ENCODE measurements at regions not wholly inside any gene's neighbourhood (a gene's known extent, or its start where the extent isn't known, plus 50 kb on each side); places are given as distances from the start of the nearest gene placed in this dataset.
A peak's percentile ranks its signal among the peaks of the same experiment; 100 is the strongest.

DNA sequence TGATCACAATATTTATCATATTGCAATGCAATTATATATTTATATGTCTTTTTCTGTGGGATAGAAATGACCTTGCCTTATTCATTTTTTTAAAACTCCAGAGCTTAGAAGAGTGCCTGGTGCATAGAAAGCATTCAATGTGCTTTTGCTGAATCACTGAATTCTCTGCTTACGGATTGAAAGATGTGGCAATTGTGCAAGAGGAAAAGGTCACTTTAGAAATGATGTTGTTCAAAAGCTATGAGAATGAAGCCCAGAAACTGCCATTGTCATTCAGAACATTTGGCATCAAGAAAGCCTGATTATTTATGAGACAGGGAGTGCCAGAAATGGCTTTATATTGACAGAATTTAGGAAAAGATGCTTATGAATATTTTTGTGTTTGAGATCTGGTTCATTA lies 678.6 kb upstream of the CDH2 start:
- no peak for FAIRE-seq
- Histone ChIP-seq H3K9me3 (no peaks in the 10 kb centered on the region), H3K4me3 (no peak overlapping the region), H3K4me2 (peak overlapping the region; percentile 14; the same call in 1 of the 3 replicates), H3K27ac (no peak overlapping the region), H3K4me1 (peaks cover 2% of the 10 kb centered on the region; the same call in 1 of the 3 replicates)
- ChIA-PET POLR2A (no interaction called here), CTCF (no interaction called here)
- peak in 1 of 2 experiments; percentile 5 for DNase-seq (ENCODE audit: low read depth in 1 of 2, low spot score in 1 of 2)
- peak; percentile 11 for TF ChIP-seq MAFK (IDR thresholded peaks at IDR 0.05; ENCODE audit: partially characterized antibody)
- no peak for TF ChIP-seq EHMT2 (IDR thresholded peaks at IDR 0.05; ENCODE audit: low read depth)
- no peak for TF ChIP-seq NPAS2 (CRISPR knock-in tag; IDR thresholded peaks at IDR 0.05; ENCODE audit: borderline replicate concordance)
- peak in 1 of 2 experiments; percentile 39; a peak in 1 of 4 replicates for TF ChIP-seq CEBPB (IDR thresholded peaks at IDR 0.05)
- 14% methylated on average over 1 of the region's 1 CpG for WGBS (ENCODE audit: missing lambda C conversion rate)
- no peak for ATAC-seq

DNA sequence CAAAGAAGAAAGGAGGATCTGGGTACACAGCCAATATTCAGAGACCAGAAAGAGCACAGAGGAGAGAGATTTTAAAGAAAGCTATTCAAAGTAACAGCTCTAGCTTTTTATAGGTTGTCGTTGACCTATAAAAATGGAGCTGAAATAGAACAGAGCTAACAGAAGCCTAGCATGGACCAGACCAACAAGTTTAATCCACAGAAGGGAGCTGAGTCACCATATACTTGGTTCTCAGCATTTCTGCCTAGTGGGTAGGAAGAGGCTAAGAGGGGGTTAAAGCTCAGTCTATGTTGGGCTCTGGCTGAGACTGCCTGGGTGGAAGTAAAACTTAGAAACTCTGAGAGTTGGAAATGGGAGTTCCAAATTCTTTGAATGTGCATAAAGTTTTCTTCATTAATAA lies 678.0 kb upstream of the CDH2 start:
- no peak for FAIRE-seq
- CTCF ChIA-PET = no interaction called here
- no peak for ATAC-seq
- no peaks in the 10 kb centered on the region for H3K9me3 ChIP-seq
- H3K4me3 ChIP-seq = no peak overlapping the region
- H3K27ac ChIP-seq = peak overlapping the region; percentile 3 to 53; a peak in 2 of 6 replicates
- no peak for DNase-seq (ENCODE audit: low read depth in 1 of 2, low spot score in 1 of 2)
- peaks cover 2% of the 10 kb centered on the region; the same call in 1 of the 3 replicates for H3K4me1 ChIP-seq
- peak overlapping the region; percentile 14; the same call in 1 of the 3 replicates for H3K4me2 ChIP-seq
- TF ChIP-seq, protein P1, sequence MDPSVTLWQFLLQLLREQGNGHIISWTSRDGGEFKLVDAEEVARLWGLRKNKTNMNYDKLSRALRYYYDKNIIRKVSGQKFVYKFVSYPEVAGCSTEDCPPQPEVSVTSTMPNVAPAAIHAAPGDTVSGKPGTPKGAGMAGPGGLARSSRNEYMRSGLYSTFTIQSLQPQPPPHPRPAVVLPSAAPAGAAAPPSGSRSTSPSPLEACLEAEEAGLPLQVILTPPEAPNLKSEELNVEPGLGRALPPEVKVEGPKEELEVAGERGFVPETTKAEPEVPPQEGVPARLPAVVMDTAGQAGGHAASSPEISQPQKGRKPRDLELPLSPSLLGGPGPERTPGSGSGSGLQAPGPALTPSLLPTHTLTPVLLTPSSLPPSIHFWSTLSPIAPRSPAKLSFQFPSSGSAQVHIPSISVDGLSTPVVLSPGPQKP (IDR thresholded peaks at IDR 0.05; ENCODE audit: low read depth, low read length) = no peak
- TF ChIP-seq HOXB13 (CRISPR knock-in tag; IDR thresholded peaks at IDR 0.05; ENCODE audit: low read depth) = no peak
- TF ChIP-seq, protein P2, sequence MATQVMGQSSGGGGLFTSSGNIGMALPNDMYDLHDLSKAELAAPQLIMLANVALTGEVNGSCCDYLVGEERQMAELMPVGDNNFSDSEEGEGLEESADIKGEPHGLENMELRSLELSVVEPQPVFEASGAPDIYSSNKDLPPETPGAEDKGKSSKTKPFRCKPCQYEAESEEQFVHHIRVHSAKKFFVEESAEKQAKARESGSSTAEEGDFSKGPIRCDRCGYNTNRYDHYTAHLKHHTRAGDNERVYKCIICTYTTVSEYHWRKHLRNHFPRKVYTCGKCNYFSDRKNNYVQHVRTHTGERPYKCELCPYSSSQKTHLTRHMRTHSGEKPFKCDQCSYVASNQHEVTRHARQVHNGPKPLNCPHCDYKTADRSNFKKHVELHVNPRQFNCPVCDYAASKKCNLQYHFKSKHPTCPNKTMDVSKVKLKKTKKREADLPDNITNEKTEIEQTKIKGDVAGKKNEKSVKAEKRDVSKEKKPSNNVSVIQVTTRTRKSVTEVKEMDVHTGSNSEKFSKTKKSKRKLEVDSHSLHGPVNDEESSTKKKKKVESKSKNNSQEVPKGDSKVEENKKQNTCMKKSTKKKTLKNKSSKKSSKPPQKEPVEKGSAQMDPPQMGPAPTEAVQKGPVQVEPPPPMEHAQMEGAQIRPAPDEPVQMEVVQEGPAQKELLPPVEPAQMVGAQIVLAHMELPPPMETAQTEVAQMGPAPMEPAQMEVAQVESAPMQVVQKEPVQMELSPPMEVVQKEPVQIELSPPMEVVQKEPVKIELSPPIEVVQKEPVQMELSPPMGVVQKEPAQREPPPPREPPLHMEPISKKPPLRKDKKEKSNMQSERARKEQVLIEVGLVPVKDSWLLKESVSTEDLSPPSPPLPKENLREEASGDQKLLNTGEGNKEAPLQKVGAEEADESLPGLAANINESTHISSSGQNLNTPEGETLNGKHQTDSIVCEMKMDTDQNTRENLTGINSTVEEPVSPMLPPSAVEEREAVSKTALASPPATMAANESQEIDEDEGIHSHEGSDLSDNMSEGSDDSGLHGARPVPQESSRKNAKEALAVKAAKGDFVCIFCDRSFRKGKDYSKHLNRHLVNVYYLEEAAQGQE (IDR thresholded peaks at IDR 0.05) = no peak
- TF ChIP-seq BHLHE40 (IDR thresholded peaks at IDR 0.05; ENCODE audit: low read depth, low read length) = no peak
- no peak for TF ChIP-seq FOSL2 (IDR thresholded peaks at IDR 0.05)
- TF ChIP-seq FOSL2 (CRISPR knock-in tag; IDR thresholded peaks at IDR 0.05) = no peak
- TF ChIP-seq HEYL (CRISPR knock-in tag; IDR thresholded peaks at IDR 0.05) = no peak
- TF ChIP-seq MAZ (IDR thresholded peaks at IDR 0.05; ENCODE audit: borderline replicate concordance, low read depth, low read length) = no peak
- TF ChIP-seq POLR2AphosphoS2 (conservative IDR thresholded peaks at IDR 0.05; ENCODE audit: low read length) = no peak
- TF ChIP-seq MAX (IDR thresholded peaks at IDR 0.05) = no peak
- TF ChIP-seq PHF8 (IDR thresholded peaks at IDR 0.05; ENCODE audit: borderline replicate concordance, low read depth) = no peak
- TF ChIP-seq JUN (IDR thresholded peaks at IDR 0.05) = no peak
- TF ChIP-seq CHD2 (IDR thresholded peaks at IDR 0.05; ENCODE audit: low read length, partially characterized antibody) = no peak
- TF ChIP-seq HOXB5 (CRISPR knock-in tag; IDR thresholded peaks at IDR 0.05) = no peak
- TF ChIP-seq HES2 (IDR thresholded peaks at IDR 0.05) = no peak
- no peak for TF ChIP-seq CBX8 (IDR thresholded peaks at IDR 0.05)
- TF ChIP-seq EHMT2 (IDR thresholded peaks at IDR 0.05; ENCODE audit: low read depth) = no peak
- TF ChIP-seq CHD4 (IDR thresholded peaks at IDR 0.05; ENCODE audit: borderline replicate concordance) = no peak
- no peak for TF ChIP-seq KDM5A (IDR thresholded peaks at IDR 0.05)
- TF ChIP-seq MYC (IDR thresholded peaks at IDR 0.05; ENCODE audit: borderline replicate concordance, low read length) = no peak
- POLR2A ChIA-PET = no interaction called here
- WGBS (ENCODE audit: missing lambda C conversion rate) = 0% methylated on average over 1 of the region's 1 CpG
